Keratinocyte (primary cell): ENCODE measurements at regions not wholly inside any gene's neighbourhood (a gene's known extent, or its start where the extent isn't known, plus 50 kb on each side); places are given as distances from the start of the nearest gene placed in this dataset.

ENCODE experiments used
- EZH2 ChIP-seq: IDR thresholded peaks from one replicate; pipeline ENCODE4 v1.6.1; 2012; ENCODE audit warnings: inconsistent platforms, mild to moderate bottlenecking, low read length, moderate library complexity
- TF ChIP-seq, protein P1 (sequence below), 3 experiments: IDR thresholded peaks in 1 of 3; conservative IDR thresholded peaks in 1 of 3; optimal IDR thresholded peaks in 1 of 3; 2 replicates in 2 of 3; 3 replicates in 1 of 3; pipeline versions ENCODE3 to v1.5.1; 2011; ENCODE audit warnings: low read length in 3 of 3, mild to moderate bottlenecking in 3 of 3, moderate library complexity in 2 of 3, control low read depth in 1 of 3, inconsistent platforms in 1 of 3; ENCODE audit not compliant: insufficient read depth in 2 of 3; ENCODE audit errors: extremely low read depth in 1 of 3

DNA sequence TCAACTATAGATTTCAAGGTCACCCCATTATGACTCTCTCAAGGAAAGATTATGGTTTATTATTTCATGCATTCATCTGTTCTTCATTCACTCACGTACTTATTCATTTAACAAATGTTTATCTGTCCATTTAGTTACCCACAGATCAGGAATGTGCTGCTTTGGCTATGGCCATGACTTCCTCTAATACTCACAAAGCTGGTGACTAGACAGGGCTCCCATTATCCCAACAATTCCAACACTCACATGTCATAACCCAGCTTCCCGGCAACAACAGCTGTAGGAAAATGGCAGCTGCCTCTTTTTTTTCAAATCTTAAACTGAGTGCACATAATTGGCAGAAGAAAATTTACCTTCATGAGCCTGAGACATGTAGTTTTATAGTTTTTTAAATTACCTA, 190.8 kb upstream of the CCDC196 start:
- TF ChIP-seq, protein P1, sequence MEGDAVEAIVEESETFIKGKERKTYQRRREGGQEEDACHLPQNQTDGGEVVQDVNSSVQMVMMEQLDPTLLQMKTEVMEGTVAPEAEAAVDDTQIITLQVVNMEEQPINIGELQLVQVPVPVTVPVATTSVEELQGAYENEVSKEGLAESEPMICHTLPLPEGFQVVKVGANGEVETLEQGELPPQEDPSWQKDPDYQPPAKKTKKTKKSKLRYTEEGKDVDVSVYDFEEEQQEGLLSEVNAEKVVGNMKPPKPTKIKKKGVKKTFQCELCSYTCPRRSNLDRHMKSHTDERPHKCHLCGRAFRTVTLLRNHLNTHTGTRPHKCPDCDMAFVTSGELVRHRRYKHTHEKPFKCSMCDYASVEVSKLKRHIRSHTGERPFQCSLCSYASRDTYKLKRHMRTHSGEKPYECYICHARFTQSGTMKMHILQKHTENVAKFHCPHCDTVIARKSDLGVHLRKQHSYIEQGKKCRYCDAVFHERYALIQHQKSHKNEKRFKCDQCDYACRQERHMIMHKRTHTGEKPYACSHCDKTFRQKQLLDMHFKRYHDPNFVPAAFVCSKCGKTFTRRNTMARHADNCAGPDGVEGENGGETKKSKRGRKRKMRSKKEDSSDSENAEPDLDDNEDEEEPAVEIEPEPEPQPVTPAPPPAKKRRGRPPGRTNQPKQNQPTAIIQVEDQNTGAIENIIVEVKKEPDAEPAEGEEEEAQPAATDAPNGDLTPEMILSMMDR (optimal IDR thresholded peaks at IDR 0.05 in 1 of 3, IDR thresholded peaks at IDR 0.05 in 1 of 3, conservative IDR thresholded peaks at IDR 0.05 in 1 of 3; ENCODE audit: extremely low read depth in 1 of 3, insufficient read depth in 2 of 3, low read length in 3 of 3) = no peak
- TF ChIP-seq EZH2 = no peak
